ENCODE measurements at regions not wholly inside any gene's neighbourhood (a gene's known extent, or its start where the extent isn't known, plus 50 kb on each side); places are given as distances from the start of the nearest gene placed in this dataset.

GRCh38 chr5:20241351-20241750 lies 253.4 kb upstream of the CDH18 start (continued):
- TF ChIP-seq ELK1 (IDR thresholded peaks at IDR 0.05; ENCODE audit: low read depth, low read length): no peak
- TF ChIP-seq YBX1 (IDR thresholded peaks at IDR 0.05): no peak
- TF ChIP-seq ESRRA (IDR thresholded peaks at IDR 0.05; ENCODE audit: low read length): no peak
- no peak for TF ChIP-seq ZNF24 (IDR thresholded peaks at IDR 0.05)
- TF ChIP-seq PML (IDR thresholded peaks at IDR 0.05; ENCODE audit: low read length): no peak
- no peak for TF ChIP-seq ETV6 (conservative IDR thresholded peaks at IDR 0.05 in 1 of 2, IDR thresholded peaks at IDR 0.05 in 1 of 2; ENCODE audit: borderline replicate concordance in 1 of 2, low read depth in 1 of 2)
- no peak for TF ChIP-seq MTA3 (IDR thresholded peaks at IDR 0.05; ENCODE audit: borderline replicate concordance, low read length)
- TF ChIP-seq SREBF1 (IDR thresholded peaks at IDR 0.05; ENCODE audit: low read length): no peak

- Histone ChIP-seq H3K36me3 (ENCODE audit: control insufficient read depth in 2 of 2, insufficient read depth in 2 of 2, low read length in 1 of 2) (no peaks in the 10 kb centered on the region), H2AFZ (ENCODE audit: control insufficient read depth, low read depth, low read length) (no peak overlapping the region), H3K27ac (ENCODE audit: control insufficient read depth, insufficient read depth) (no peak overlapping the region), H3K79me2 (ENCODE audit: control insufficient read depth, insufficient read depth, low read length) (no peaks in the 10 kb centered on the region), H3K4me1 (ENCODE audit: control insufficient read depth, insufficient read depth, low read length) (no peaks in the 10 kb centered on the region), H3K27me3 (replicated peaks in 1 of 2; ENCODE audit: control insufficient read depth in 2 of 2, insufficient read depth in 2 of 2, low read length in 1 of 2) (no peaks in the 10 kb centered on the region), H3K4me3 (no peak overlapping the region), H3K4me2 (ENCODE audit: control insufficient read depth, insufficient read depth) (no peak overlapping the region), H4K20me1 (ENCODE audit: control insufficient read depth, insufficient read depth) (no peaks in the 10 kb centered on the region), H3K9ac (ENCODE audit: control insufficient read depth, insufficient read depth, low read length) (no peak overlapping the region), H3K9me3 (replicated peaks; ENCODE audit: control insufficient read depth, insufficient read depth, low read length) (no peaks in the 10 kb centered on the region)
- ChIA-PET CTCF (no interaction called here), RAD21 (ENCODE audit: unreplicated experiment) (no interaction called here), SMC1A (ENCODE audit: uncharacterized antibody, unreplicated experiment) (interaction anchor here (0.7 to 1.2 kb wide), 2 partner anchors 12 to 552 kb away, joined by 3 read pairs; no protein-coding TSS in a partner anchor), POLR2A (no interaction called here)
- no peak for TF ChIP-seq HSF1 (IDR thresholded peaks at IDR 0.05; ENCODE audit: low read depth, low read length)
- no peak for ATAC-seq
- no peak for DNase-seq (ENCODE audit: low read depth, low spot score)
- no TSS peak for BruUV-seq (replicated peaks)
- in situ Hi-C loops (cut with MboI): no loop called here
- FAIRE-seq: no peak
- WGBS (ENCODE audit: insufficient coverage, insufficient replicate concordance, low lambda C conversion rate, missing lambda C conversion rate): 42% methylated on average over 7 of the region's 7 CpGs
- intact Hi-C loops (cut with micrococcal nuclease; ENCODE audit: unreplicated experiment): no loop called here
Measured at GRCh38 chr5:20231040-20231439, 243.0 kb upstream of the CDH18 start.

Measured in GM12878 (cell line).